Progenitor cell of endocrine pancreas (in vitro differentiated cells): ENCODE measurements at regions not wholly inside any gene's neighbourhood (a gene's known extent, or its start where the extent isn't known, plus 50 kb on each side); places are given as distances from the start of the nearest gene placed in this dataset.

ENCODE experiments used
- DNase-seq: peaks from one replicate; pipeline ENCODE4 v3.0.0; 2021; ENCODE audit warnings: low spot score; ENCODE audit not compliant: unreplicated experiment
- H3K27ac Mint-ChIP-seq: 2 replicates; pipeline ENCODE4 v1.8.0; 2021; ENCODE audit warnings: mild to moderate bottlenecking, moderate library complexity, mixed read lengths
- H3K27me3 Mint-ChIP-seq: 2 replicates; pipeline ENCODE4 v1.8.0; 2021; ENCODE audit warnings: mixed read lengths
- H3K36me3 Mint-ChIP-seq: 2 replicates; pipeline ENCODE4 v1.8.0; 2022; ENCODE audit warnings: mixed read lengths; ENCODE audit not compliant: insufficient read depth
- H3K4me1 Mint-ChIP-seq: 2 replicates; pipeline ENCODE4 v1.8.0; 2021; ENCODE audit warnings: low read depth, mixed read lengths
- H3K4me3 Mint-ChIP-seq: 2 replicates; pipeline ENCODE4 v1.8.0; 2021; ENCODE audit warnings: low read depth, mild to moderate bottlenecking, moderate library complexity, mixed read lengths
- H3K9me3 Mint-ChIP-seq: 2 replicates; pipeline ENCODE4 v1.8.0; 2021; ENCODE audit warnings: low read depth, mixed read lengths
- TF ChIP-seq, protein P1 (sequence below): fragments of 200-600 bp; sonication (generic); IDR thresholded peaks from one replicate; pipeline ENCODE4 v1.5.0; 2021; ENCODE audit warnings: antibody characterized with exemption, mild to moderate bottlenecking; ENCODE audit not compliant: unreplicated experiment

- Mint-ChIP-seq H3K27me3 (peaks cover 20% of the 10 kb centered on the region), H3K4me3 (no peak overlapping the region), H3K27ac (no peak overlapping the region), H3K4me1 (peaks cover 10% of the 10 kb centered on the region), H3K36me3 (no peaks in the 10 kb centered on the region), H3K9me3 (peaks cover 5% of the 10 kb centered on the region)
- TF ChIP-seq, protein P1, sequence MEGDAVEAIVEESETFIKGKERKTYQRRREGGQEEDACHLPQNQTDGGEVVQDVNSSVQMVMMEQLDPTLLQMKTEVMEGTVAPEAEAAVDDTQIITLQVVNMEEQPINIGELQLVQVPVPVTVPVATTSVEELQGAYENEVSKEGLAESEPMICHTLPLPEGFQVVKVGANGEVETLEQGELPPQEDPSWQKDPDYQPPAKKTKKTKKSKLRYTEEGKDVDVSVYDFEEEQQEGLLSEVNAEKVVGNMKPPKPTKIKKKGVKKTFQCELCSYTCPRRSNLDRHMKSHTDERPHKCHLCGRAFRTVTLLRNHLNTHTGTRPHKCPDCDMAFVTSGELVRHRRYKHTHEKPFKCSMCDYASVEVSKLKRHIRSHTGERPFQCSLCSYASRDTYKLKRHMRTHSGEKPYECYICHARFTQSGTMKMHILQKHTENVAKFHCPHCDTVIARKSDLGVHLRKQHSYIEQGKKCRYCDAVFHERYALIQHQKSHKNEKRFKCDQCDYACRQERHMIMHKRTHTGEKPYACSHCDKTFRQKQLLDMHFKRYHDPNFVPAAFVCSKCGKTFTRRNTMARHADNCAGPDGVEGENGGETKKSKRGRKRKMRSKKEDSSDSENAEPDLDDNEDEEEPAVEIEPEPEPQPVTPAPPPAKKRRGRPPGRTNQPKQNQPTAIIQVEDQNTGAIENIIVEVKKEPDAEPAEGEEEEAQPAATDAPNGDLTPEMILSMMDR = peak; percentile 32
- DNase-seq = no peak
These were observed 348.9 kb upstream of the ASIC2 start for GRCh38 chr17:33642002-33642401.

DNA sequence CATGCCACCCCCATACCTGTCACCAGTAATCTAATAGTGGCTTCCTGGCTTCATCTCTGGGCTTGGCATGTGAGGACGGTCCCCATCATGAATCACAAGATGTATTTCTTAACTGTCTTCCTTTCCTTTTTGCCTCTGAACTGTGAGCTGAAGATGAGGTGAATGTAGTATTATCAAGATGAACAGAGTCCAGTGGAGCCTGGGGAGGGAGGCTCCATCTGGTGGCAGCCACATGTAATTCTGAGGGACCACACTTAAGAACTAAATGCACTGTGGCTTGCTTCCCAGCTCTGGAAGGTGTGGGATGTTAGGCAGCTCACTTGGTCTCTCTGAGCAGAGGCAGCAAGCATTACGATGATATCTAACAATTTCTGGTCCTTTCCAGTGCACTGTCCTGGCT is 354.9 kb upstream of the ASIC2 start:
- TF ChIP-seq, protein P1 = peak; percentile 66
- Mint-ChIP-seq H3K27me3 (peaks cover 29% of the 10 kb centered on the region), H3K27ac (no peak overlapping the region), H3K4me1 (no peaks in the 10 kb centered on the region), H3K4me3 (no peak overlapping the region), H3K36me3 (no peaks in the 10 kb centered on the region), H3K9me3 (no peaks in the 10 kb centered on the region)
- DNase-seq = no peak

DNA sequence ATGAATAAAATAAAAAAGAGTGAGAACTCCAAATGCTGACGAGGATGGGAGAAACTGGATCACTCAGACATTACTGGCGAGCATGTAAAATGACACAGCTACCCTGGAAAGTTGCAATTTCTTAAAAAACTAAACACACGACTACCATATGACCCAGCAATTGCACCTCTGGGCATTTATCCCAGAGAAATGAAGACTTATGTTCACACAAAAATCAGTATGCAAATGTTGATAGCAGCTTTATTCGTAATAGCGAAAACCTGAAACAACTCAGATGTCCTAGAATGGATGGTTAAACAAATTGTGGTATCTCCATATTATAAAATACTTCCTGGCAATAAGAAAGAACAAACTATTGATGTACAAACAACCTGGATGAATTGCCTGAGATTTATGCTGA is 357.2 kb upstream of the ASIC2 start:
- DNase-seq = no peak
- H3K9me3 Mint-ChIP-seq = no peaks in the 10 kb centered on the region
- peaks cover 28% of the 10 kb centered on the region for H3K27me3 Mint-ChIP-seq
- TF ChIP-seq, protein P1 = no peak
- no peaks in the 10 kb centered on the region for H3K36me3 Mint-ChIP-seq
- H3K4me1 Mint-ChIP-seq = no peaks in the 10 kb centered on the region
- no peak overlapping the region for H3K27ac Mint-ChIP-seq
- H3K4me3 Mint-ChIP-seq = no peak overlapping the region

GRCh38 chr17:33651686-33652085 is 358.6 kb upstream of the ASIC2 start:
- no peak for DNase-seq
- Mint-ChIP-seq H3K27me3 (peaks cover 20% of the 10 kb centered on the region), H3K9me3 (no peaks in the 10 kb centered on the region), H3K27ac (no peak overlapping the region), H3K4me3 (no peak overlapping the region), H3K36me3 (no peaks in the 10 kb centered on the region), H3K4me1 (no peaks in the 10 kb centered on the region)
- TF ChIP-seq, protein P1 = no peak

DNA sequence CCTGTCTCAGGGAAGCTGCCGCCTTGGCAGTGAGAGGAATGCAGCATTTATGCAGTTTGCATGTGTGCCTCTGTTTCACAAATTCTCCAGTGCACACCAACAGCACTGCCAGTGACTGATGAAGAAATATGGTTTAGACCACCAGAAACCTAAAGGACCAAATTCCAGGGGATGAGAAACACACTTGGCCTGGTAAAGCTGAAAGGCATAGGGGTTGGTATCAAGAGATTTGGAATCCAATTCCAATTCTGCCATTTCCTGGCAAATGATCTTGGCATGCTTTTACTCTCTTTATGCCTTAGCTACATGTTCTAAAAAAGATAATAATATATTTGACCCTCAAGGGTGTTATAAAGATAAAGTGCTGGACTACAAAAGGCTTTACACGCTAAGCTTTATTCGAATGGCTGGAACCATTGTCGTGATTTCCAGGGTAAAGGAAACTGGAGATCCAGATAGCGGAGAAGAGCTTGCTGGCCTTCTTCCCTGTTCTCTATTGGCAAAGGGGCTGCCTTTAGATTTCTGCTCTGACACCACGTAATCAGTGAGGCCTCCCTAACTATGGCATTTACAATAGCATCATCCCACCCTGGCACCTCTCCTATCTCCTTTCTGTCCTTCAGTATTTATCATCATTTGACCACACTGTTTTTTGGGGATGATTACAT is 359.8 kb upstream of the ASIC2 start:
- Mint-ChIP-seq H3K36me3 (no peaks in the 10 kb centered on the region), H3K27me3 (peaks cover 15% of the 10 kb centered on the region), H3K9me3 (no peaks in the 10 kb centered on the region), H3K4me3 (no peak overlapping the region), H3K27ac (no peak overlapping the region), H3K4me1 (peaks cover 3% of the 10 kb centered on the region)
- TF ChIP-seq, protein P1 = no peak
- no peak for DNase-seq
